22Rv1 (cell line): ENCODE measurements at regions not wholly inside any gene's neighbourhood (a gene's known extent, or its start where the extent isn't known, plus 50 kb on each side); places are given as distances from the start of the nearest gene placed in this dataset.

ENCODE experiments used
- H3K27ac ChIP-seq: fragments of 450-650 bp; 2 replicates; pipeline ENCODE4 v1.5.1; 2017
- CTCF ChIP-seq: fragments of 450-650 bp; IDR thresholded peaks from 2 replicates; pipeline ENCODE4 v1.5.1; 2017; ENCODE audit warnings: mild to moderate bottlenecking
- ZFX ChIP-seq: fragments of 450-650 bp; IDR thresholded peaks from 2 replicates; pipeline ENCODE4 v1.6.1; 2017; ENCODE audit warnings: antibody characterized with exemption, borderline replicate concordance

GRCh38 chr6:169984181-169985120, 233.0 kb downstream of the ERMARD start:
- no peak for TF ChIP-seq ZFX
- no peak for TF ChIP-seq CTCF
- H3K27ac ChIP-seq, result no peak overlapping the region

- H3K27ac ChIP-seq, result no peak overlapping the region
- no peak for TF ChIP-seq CTCF
- TF ChIP-seq ZFX, result no peak
These were observed 232.2 kb downstream of the ERMARD start for GRCh38 chr6:169983651-169984050.

- no peak for TF ChIP-seq ZFX
- H3K27ac ChIP-seq, result no peak overlapping the region
These were observed 231.3 kb downstream of the ERMARD start for GRCh38 chr6:169982461-169983386.

DNA sequence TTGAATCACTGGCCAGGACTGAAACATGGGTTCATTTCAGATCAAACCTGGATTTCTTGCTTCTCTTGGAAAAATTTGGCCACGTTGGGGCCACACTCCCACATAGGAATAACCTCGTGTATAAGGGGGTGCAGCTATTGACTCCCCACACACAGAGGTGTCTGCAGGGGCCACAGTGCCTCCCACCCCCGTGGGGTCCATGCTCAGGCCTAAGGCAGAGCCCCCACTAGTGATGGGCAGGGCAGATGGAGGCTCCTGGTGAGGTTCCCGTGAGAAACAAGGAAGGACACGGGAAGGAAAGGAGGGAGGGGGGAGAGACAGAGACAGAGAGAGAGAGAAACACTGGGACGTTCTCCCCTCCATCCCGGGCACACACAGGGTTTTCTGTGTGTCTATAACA, 230.5 kb downstream of the ERMARD start:
- no peak for TF ChIP-seq CTCF
- no peak overlapping the region for H3K27ac ChIP-seq

DNA sequence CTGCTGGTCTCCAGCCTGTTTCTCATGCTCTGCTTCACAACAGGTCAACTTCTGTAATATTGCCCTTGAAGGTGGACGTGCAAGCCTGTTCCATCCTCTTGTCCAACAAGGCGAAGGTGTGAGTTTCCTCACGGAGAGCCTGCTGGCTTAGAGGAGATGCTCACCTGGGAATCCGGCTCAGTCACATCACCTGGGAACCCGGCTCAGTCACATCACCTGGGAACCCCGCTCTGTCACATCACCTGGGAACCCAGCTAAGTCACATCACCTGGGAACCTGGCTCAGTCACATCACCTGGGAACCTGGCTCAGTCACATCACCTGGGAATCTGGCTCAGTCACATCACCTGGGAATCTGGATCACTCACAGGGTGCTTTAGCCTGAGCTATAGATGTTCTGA, 230.1 kb downstream of the ERMARD start:
- H3K27ac ChIP-seq, result no peak overlapping the region
- no peak for TF ChIP-seq CTCF
- TF ChIP-seq ZFX, result no peak

GRCh38 chr6:169980826-169981450, 229.5 kb downstream of the ERMARD start:
- H3K27ac ChIP-seq, result no peak overlapping the region
- TF ChIP-seq ZFX, result no peak
- TF ChIP-seq CTCF, result no peak

DNA sequence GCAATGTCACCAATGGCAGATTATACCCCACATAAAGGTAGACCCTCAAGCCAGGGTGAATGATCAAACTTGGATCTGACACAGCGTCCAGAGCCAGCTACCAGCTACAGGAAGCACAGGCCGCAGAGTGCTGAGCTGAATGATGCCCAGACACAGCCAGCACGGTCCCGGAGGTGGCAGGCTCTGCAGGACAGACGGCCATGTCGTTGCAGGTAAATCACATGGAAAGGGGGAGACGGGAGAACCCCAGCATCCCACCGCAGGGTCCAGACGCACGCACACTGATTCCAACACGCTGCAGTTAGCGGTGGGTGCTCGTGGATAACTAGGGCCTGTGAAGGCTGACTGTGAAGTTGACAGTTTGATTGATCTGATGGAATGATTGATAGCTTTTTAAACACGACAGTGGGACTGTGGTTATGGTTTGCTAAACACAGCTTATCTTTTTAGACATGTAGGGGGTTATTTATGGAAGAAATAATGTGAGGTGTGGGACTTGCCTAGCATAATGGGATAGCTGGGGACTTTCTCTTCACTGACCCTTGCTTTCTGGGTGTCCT, 228.5 kb downstream of the ERMARD start:
- TF ChIP-seq ZFX (no peak), CTCF (no peak)
- H3K27ac ChIP-seq, result no peak overlapping the region
